HCT116 (cell line): ENCODE measurements at regions not wholly inside any gene's neighbourhood (a gene's known extent, or its start where the extent isn't known, plus 50 kb on each side); places are given as distances from the start of the nearest gene placed in this dataset.

ENCODE experiments used
- ATAC-seq: fragments of 200-7000 bp; cut with Tn5 transposase; 2 replicates; pipeline ENCODE4 v1.9.1; 2020; ENCODE audit warnings: mild to moderate bottlenecking, moderate library complexity
- BruUV-seq: library from RNA; stranded (reverse); fragments of 400-500 nt; replicated peaks from 2 replicates; lab custom pipeline; 2021; lab: Mats Ljungman, UMichigan
- CTCF ChIA-PET: fragments of 300-600 bp; sonication (Branson Sonifier 250); formaldehyde crosslinking; loops from one replicate; lab custom pipeline; 2021; ENCODE audit warnings: antibody characterized with exemption; lab: Charles Lee
- POLR2A ChIA-PET: fragments of 300-600, 350-600 bp; sonication (Branson Sonifier 250); formaldehyde crosslinking; loops from one replicate; lab custom pipeline; 2021; ENCODE audit warnings: antibody characterized with exemption; lab: Charles Lee
- RAD21 ChIA-PET, 2 experiments: fragments of 300-600 bp; sonication (Branson Sonifier 250); formaldehyde crosslinking; loops; one replicate each; lab custom pipeline; 2023; ENCODE audit warnings: low total read pairs in 2 of 2; ENCODE audit not compliant: uncharacterized antibody in 2 of 2, unreplicated experiment in 2 of 2, low non-redundant PET in 1 of 2; lab: Charles Lee
- DNase-seq: peaks from one replicate; pipeline ENCODE4 v3.0.0-alpha.2; 2010; ENCODE audit warnings: low read depth, low spot score
- H2AFZ ChIP-seq: fragments of 200-600 bp; shearing (Covaris generic), sonication (generic); 2 replicates; pipeline ENCODE4 v1.6.1; 2017; ENCODE audit warnings: low read depth, mixed run types, mixed read lengths, antibody characterized with exemption, low read length; ENCODE audit not compliant: poor library complexity, severe bottlenecking
- H3K27ac ChIP-seq: 2 replicates; pipeline ENCODE4 v1.5.1; 2012; ENCODE audit warnings: low read depth, low read length
- H3K27me3 ChIP-seq: fragments of 200-600 bp; sonication (generic); 2 replicates; pipeline ENCODE4 v1.6.1; 2016; ENCODE audit warnings: mixed run types, low read length, mixed read lengths; ENCODE audit not compliant: insufficient read depth
- H3K36me3 ChIP-seq, 2 experiments: fragments of 200-500 bp in 1 of 2; fragments of 200-600 bp in 1 of 2; sonication (Bioruptor generic) in 1 of 2; sonication (generic) in 1 of 2; 2 replicates each; pipeline versions ENCODE4 v1.5.1 to v1.6.1; 2014 to 2016; ENCODE audit warnings: low read length in 2 of 2, inconsistent platforms in 1 of 2, mixed read lengths in 1 of 2, mixed run types in 1 of 2; ENCODE audit not compliant: insufficient read depth in 2 of 2, control insufficient read depth in 1 of 2
- H3K4me1 ChIP-seq, 2 experiments: fragments of 200-600 bp in 1 of 2; sonication (generic) in 1 of 2; 2 replicates each; pipeline versions ENCODE4 v1.5.1 to v1.6.1; 2012 to 2017; ENCODE audit warnings: low read length in 2 of 2, inconsistent platforms in 1 of 2, mild to moderate bottlenecking in 1 of 2, mixed read lengths in 1 of 2, mixed run types in 1 of 2, moderate library complexity in 1 of 2; ENCODE audit not compliant: insufficient read depth in 2 of 2, control insufficient read depth in 1 of 2
- H3K4me2 ChIP-seq: fragments of 200-600 bp; sonication (generic); 2 replicates; pipeline ENCODE4 v1.6.1; 2017; ENCODE audit warnings: mixed run types, low read length, mixed read lengths
- H3K4me3 ChIP-seq, 2 experiments: fragments of 200-600 bp in 1 of 2; sonication (generic) in 1 of 2; replicated peaks in 1 of 2; 2 replicates each; pipeline ENCODE4 v1.5.1; 2011 to 2016; ENCODE audit warnings: low read length in 2 of 2, control low read depth in 1 of 2, low read depth in 1 of 2, mild to moderate bottlenecking in 1 of 2, mixed read lengths in 1 of 2, mixed run types in 1 of 2
- H3K79me2 ChIP-seq: fragments of 200-600 bp; sonication (generic); 2 replicates; pipeline ENCODE4 v1.6.1; 2017; ENCODE audit warnings: mild to moderate bottlenecking, mixed run types, low read length, moderate library complexity, mixed read lengths; ENCODE audit not compliant: insufficient read depth
- H3K9ac ChIP-seq: fragments of 200-600 bp; sonication (generic); 2 replicates; pipeline ENCODE4 v1.6.1; 2016; ENCODE audit warnings: low read length, mixed read lengths
- H3K9me2 ChIP-seq: fragments of 200-600 bp; sonication (generic), shearing (Covaris generic); 2 replicates; pipeline ENCODE4 v1.6.1; 2017; ENCODE audit warnings: mixed run types, mild to moderate bottlenecking, moderate library complexity; ENCODE audit not compliant: insufficient read depth
- H3K9me3 ChIP-seq, 2 experiments: fragments of 200-500 bp in 1 of 2; fragments of 200-600 bp in 1 of 2; sonication (Bioruptor generic) in 1 of 2; sonication (generic) in 1 of 2; 2 replicates each; pipeline ENCODE4 v1.6.1; 2014 to 2017; ENCODE audit warnings: low read length in 2 of 2, mixed read lengths in 2 of 2, inconsistent platforms in 1 of 2, low read depth in 1 of 2, mild to moderate bottlenecking in 1 of 2, mixed run types in 1 of 2, moderate library complexity in 1 of 2; ENCODE audit not compliant: control insufficient read depth in 1 of 2, insufficient read depth in 1 of 2
- H4K20me1 ChIP-seq: fragments of 200-600 bp; sonication (generic), shearing (Covaris generic); 2 replicates; pipeline ENCODE4 v1.6.1; 2017; ENCODE audit warnings: mixed run types, mild to moderate bottlenecking, moderate library complexity; ENCODE audit not compliant: insufficient read depth
- ELF1 ChIP-seq: IDR thresholded peaks from 2 replicates; pipeline ENCODE4 v1.6.1; 2012; ENCODE audit warnings: low read depth, borderline replicate concordance
- EZH2 ChIP-seq: fragments of 200-600 bp; sonication (generic); IDR thresholded peaks from 2 replicates; pipeline ENCODE4 v1.6.1; 2017; ENCODE audit warnings: antibody characterized with exemption, mixed run types
- EZH2phosphoT487 ChIP-seq: fragments of 200-600 bp; IDR thresholded peaks from 2 replicates; pipeline ENCODE4 v1.6.1; 2018; ENCODE audit warnings: antibody characterized with exemption, borderline replicate concordance
- JUND ChIP-seq: IDR thresholded peaks from 2 replicates; pipeline ENCODE4 v1.6.1; 2012
- SIN3A ChIP-seq: IDR thresholded peaks from 2 replicates; pipeline ENCODE4 v1.6.1; 2012; ENCODE audit warnings: low read depth
- SP1 ChIP-seq: IDR thresholded peaks from 2 replicates; pipeline ENCODE4 v1.6.1; 2012; ENCODE audit warnings: low read depth
- TCF7L2 ChIP-seq: IDR thresholded peaks from 2 replicates; pipeline ENCODE4 v1.7.0; 2011; ENCODE audit warnings: borderline replicate concordance, inconsistent platforms; ENCODE audit not compliant: insufficient read depth, insufficient read length; ENCODE audit errors: extremely low read depth
- YY1 ChIP-seq: IDR thresholded peaks from 2 replicates; pipeline ENCODE4 v1.6.1; 2011; ENCODE audit warnings: low read length, low read depth, moderate library complexity, mild to moderate bottlenecking; ENCODE audit not compliant: insufficient replicate concordance; ENCODE audit errors: extremely low read depth
- intact Hi-C: fragments of 100-400 bp; cut with micrococcal nuclease; formaldehyde crosslinking; loops from 2 replicates; pipeline ENCODE4 v1.10.0; 2022

DNA sequence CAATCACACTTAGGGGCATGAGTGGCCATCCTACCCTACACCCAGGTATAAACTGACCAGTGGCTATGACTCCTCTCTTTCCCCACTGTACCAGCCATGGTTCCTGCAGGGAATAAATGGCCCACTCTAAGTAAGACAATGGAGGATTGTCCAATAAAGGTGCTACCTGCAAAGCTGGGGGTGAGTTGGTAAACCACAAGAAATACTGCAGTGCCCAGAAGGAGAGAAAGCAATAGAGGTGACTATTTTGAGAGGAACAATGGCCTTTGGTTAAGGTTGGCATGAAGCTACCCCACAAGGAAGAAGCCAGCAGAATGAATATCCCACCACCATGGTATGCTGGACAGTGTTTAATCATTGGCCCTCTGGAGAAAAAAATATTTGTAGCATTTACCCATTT is 233.3 kb upstream of the ECI2 start:
- Histone ChIP-seq H3K4me2 (no peak overlapping the region), H3K27ac (no peak overlapping the region)
- CTCF ChIA-PET: no interaction called here

DNA sequence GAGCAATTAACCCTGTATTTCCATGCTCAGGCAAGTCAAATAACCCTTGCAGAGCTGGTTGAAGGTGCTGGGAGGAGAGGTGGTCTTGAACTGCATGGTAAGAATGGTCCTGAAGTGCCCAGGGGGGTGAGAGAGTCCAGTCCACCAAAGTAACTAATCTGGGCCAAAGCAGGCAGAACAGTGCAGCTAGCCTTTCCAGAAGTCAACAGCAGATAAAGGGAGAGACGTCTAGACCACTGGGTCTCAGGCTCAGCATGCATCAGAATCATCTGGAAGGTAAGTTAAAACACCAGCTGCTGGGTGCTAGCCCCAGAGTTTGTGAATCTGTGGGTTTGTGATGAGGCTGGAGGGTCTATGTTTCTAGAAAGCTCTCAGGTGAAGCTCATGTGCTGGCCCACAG is 232.3 kb upstream of the ECI2 start:
- TF ChIP-seq EZH2: no peak
- H3K79me2 ChIP-seq: no peaks in the 10 kb centered on the region
- ChIA-PET POLR2A (no interaction called here), RAD21 (no interaction called here), CTCF (no interaction called here)
- H2AFZ ChIP-seq: no peak overlapping the region
- H3K27ac ChIP-seq: no peak overlapping the region
- no peak for DNase-seq
- H3K4me1 ChIP-seq: peaks cover 0 to 21% of the 10 kb centered on the region in 2 experiments; a peak in 1 of 4 replicates
- ATAC-seq: no peak
- no peak overlapping the region for H3K4me2 ChIP-seq
- no TSS peak for BruUV-seq
- H3K9me2 ChIP-seq: no peaks in the 10 kb centered on the region
- no peak overlapping the region for H3K4me3 ChIP-seq
- intact Hi-C loops: no loop called here
- no peaks in the 10 kb centered on the region for H3K27me3 ChIP-seq
- H3K9me3 ChIP-seq: no peaks in the 10 kb centered on the region
- no peak overlapping the region for H3K9ac ChIP-seq
- no peaks in the 10 kb centered on the region for H4K20me1 ChIP-seq
- no peaks in the 10 kb centered on the region for H3K36me3 ChIP-seq

More for the DNA sequence above, 233.3 kb upstream of the ECI2 start:
- DNase-seq (no peak), ATAC-seq (no peak)
- Histone ChIP-seq H3K27me3 (no peaks in the 10 kb centered on the region), H3K4me3 (no peak overlapping the region), H3K9me3 (no peaks in the 10 kb centered on the region), H4K20me1 (no peaks in the 10 kb centered on the region), H3K36me3 (no peaks in the 10 kb centered on the region), H3K9ac (no peak overlapping the region), H3K4me1 (peaks cover 0 to 21% of the 10 kb centered on the region in 2 experiments; a peak in 1 of 4 replicates), H3K9me2 (no peaks in the 10 kb centered on the region), H3K79me2 (no peaks in the 10 kb centered on the region), H2AFZ (no peak overlapping the region)
- RAD21 ChIA-PET: no interaction called here
- TF ChIP-seq SIN3A: no peak
- TF ChIP-seq ELF1: no peak
- TF ChIP-seq YY1: no peak
- no peak for TF ChIP-seq TCF7L2
- no peak for TF ChIP-seq EZH2phosphoT487
- TF ChIP-seq SP1: no peak
- TF ChIP-seq JUND: no peak
- POLR2A ChIA-PET: no interaction called here
- no TSS peak for BruUV-seq
- intact Hi-C loops: no loop called here
